GM19043 (cell line): ENCODE measurements at regions not wholly inside any gene's neighbourhood (a gene's known extent, or its start where the extent isn't known, plus 50 kb on each side); places are given as distances from the start of the nearest gene placed in this dataset.
"Not testable (repeated sequence)": the region's sequence is repeated elsewhere in the genome, so short reads cannot be mapped to it uniquely, and the experiment has no call there.

Source experiments
- ATAC-seq: cut with Tn5 transposase; IDR thresholded peaks from one replicate; pipeline ENCODE4 v1.9.1; 2021; ENCODE audit warnings: low read depth; ENCODE audit not compliant: unreplicated experiment

GRCh38 chr9:75197561-75197960 lies 109.2 kb downstream of the OSTF1 start:
- no peak for ATAC-seq

DNA sequence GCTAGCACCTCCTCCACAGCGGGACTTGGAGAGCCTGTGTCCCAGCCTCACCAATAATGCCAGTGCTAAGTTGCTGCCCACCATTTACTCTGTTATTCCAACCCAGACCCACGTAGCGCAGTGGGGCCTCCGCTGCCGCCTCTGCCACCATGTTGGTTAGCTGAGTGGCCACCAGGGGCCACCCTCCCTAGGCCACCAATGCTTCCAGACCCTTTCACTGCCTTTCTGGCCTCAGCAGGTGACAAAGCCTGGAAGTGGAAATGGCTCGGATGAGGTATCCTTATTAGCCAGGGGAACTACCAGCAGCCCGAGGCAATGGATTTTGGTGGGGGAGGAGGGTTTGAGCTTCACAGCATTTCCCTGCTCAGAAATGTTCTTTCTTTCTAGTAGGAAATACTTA lies 110.1 kb downstream of the OSTF1 start:
- ATAC-seq, result no peak

GRCh38 chr9:75200892-75201470 lies 112.7 kb downstream of the OSTF1 start:
- no peak for ATAC-seq

- ATAC-seq, result no peak
These were observed 113.3 kb downstream of the OSTF1 start for GRCh38 chr9:75201480-75202209.

DNA sequence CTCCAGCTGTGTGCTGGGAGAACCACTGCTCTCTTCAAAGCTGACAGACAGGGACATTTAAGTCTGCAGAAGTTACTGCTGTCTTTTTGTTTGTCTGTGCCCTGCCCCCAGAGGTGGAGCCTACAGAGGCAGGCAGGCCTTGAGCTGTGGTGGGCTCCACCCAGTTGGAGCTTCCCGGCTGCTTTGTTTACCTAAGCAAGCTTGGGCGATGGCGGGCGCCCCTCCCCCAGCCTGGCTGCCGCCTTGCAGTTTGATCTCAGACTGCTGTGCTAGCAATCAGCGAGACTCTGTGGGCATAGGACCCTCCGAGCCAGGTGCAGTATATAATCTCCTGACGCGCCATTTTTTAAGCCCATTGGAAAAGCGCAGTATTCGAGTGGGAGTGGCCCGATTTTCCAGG lies 119.7 kb downstream of the OSTF1 start:
- not testable (repeated sequence) for ATAC-seq

GRCh38 chr9:75210215-75210614 lies 121.9 kb downstream of the OSTF1 start:
- no peak for ATAC-seq

DNA sequence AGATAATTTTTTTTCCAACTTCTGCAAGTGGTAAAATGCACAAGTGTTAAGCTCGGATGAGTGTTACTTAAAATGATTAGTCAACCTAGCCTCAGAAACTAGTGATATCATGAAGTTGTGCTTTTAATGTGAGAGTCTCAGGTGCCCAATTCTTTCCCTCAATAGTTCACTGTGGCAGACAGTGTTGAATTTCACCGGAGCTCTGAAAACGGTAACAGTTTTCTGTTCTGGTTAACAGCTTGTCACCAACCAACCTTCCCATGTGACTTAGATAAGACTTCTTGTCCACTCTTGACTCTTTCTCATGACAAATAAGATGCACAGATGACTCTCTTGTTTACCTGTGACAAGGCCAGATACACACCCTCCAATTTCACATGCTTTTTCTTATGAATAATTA lies 125.5 kb downstream of the OSTF1 start:
- no peak for ATAC-seq

- no peak for ATAC-seq
These were observed 138.3 kb downstream of the OSTF1 start for GRCh38 chr9:75226403-75227139.

DNA sequence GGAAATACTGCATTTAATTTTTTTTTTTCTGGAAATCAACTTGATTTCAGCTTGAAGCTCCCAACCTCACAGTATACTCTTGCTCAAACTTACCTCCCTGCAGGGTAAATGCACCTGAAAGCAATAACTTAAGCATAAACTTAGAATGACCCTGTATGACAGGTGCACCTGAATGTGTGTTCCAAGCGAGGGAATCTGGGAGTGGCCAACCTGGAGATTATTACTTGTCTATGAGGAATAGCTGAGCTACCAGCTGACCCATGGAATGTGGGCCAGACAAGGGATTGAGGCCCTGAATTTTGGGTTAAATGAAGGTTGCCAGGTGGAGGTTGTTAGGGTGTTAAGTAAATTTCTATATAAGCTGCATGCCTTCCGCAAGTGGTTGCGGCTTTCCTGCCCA lies 140.6 kb downstream of the OSTF1 start:
- ATAC-seq, result no peak

- no peak for ATAC-seq
These were observed 141.5 kb downstream of the OSTF1 start for GRCh38 chr9:75229605-75230332.

GRCh38 chr9:75230469-75230868 lies 142.2 kb downstream of the OSTF1 start:
- ATAC-seq, result no peak

- ATAC-seq, result no peak
These were observed 142.9 kb downstream of the OSTF1 start for GRCh38 chr9:75231167-75231566.

- no peak for ATAC-seq
These were observed 144.7 kb downstream of the OSTF1 start for GRCh38 chr9:75233011-75233410.

DNA sequence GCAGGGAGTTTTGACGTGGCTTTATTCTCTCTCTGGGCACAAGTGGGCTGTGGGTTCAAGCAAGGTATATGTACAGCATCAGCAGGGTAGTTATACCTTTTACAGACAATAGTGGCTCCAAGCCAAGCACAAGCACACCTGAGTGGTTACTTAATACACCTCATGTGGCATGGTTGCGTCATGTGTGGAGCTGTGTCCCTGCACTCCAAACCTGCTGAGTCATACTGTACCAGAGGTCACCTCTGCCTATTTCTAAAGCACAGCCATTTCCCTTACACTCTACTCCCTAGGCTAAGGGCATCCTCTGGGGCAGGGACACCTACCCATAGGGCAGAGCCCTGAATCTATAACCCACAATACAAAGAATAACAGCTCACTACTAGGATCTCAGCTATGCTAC lies 147.3 kb downstream of the OSTF1 start:
- ATAC-seq, result no peak

DNA sequence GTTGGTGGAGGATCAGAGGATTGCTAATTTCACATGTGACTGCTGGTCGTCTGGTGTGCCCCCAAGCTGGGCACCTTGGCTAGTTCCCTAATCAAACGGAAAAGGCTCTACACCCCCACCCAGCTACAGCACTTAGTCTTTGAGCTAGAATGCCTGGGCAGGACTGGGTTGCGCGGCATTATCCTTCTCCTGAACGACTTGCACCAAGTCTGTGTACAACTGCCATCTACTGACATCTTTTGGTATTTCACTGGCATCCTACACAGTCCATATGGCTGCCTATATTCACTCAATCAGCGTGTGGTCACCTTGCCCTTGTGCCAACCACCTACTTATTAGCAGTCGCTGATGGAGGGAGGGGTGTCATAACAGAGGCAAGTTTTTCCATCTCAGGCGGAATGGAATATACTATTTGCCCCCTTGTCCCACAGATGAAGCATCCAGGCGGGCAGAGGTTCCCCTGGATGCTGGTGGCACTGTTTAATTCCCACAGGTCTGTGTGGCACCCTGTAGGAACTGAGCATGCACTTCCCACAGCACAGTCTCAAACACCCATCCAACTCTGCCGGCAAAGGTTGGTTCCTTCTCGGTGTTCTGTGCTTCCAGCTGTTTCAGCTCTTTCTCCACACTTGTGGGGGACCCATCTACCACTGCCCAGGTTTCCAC lies 150.1 kb downstream of the OSTF1 start:
- ATAC-seq, result peak; percentile 97

GRCh38 chr9:75239176-75239575 lies 150.9 kb downstream of the OSTF1 start:
- ATAC-seq, result no peak

DNA sequence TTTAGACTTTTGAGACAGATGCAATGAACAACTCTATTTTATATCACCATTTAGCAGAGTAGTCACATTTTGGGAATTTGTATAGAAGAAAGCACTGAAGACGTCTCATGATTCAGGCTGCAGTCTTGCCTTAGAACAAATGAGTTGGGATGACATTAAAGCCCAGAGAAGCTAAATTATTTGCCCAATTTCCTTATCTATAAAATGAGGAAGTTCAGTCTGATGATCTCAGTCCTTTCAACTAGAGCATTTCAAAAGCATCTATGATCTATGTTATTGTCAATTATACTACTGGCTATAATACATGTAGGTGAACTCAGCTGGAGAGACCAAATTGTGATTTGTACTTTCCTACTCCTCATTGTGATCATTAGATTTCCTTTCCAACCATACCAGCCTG lies 154.1 kb downstream of the OSTF1 start:
- ATAC-seq, result no peak

- no peak for ATAC-seq
These were observed 158.6 kb downstream of the OSTF1 start for GRCh38 chr9:75246949-75247348.

- no peak for ATAC-seq
These were observed 177.2 kb downstream of the OSTF1 start for GRCh38 chr9:75265525-75265972.

GRCh38 chr9:75269197-75269596 lies 180.9 kb downstream of the OSTF1 start:
- ATAC-seq, result no peak

DNA sequence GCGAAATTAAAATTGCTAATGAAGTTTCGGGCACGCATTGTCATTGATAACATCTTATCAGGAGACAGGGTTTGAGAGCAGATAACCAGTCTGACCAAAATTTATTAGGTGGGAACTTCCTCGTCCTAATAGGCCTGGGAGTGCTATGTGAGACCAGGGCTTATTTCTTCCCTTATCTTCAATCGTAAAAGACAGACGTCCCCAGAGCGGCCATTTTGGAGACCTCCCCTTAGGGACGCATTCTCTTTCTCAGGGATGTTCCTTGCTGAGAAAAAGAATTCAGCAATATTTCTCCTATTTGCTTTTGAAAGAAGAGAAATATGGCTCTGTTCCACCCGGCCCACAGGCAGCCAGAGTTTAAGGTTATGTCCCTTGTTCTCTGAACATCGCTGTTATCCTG lies 184.7 kb downstream of the OSTF1 start:
- ATAC-seq, result not testable (repeated sequence)
